Tibial nerve (tissue), 4 donors: ENCODE measurements at regions not wholly inside any gene's neighbourhood (a gene's known extent, or its start where the extent isn't known, plus 50 kb on each side); places are given as distances from the start of the nearest gene placed in this dataset.

Experiments
- CTCF ChIP-seq, 5 experiments: fragments of 200-600 bp in 3 of 5; fragments of 450-650 bp in 2 of 5; sonication (generic) in 3 of 5; IDR thresholded peaks; one replicate each; pipeline ENCODE4 v1.5.1; 2016 to 2019; ENCODE audit warnings: antibody characterized with exemption in 5 of 5, mild to moderate bottlenecking in 3 of 5, moderate library complexity in 2 of 5
- EP300 ChIP-seq, 2 donors: sonication (generic); formaldehyde crosslinking; IDR thresholded peaks; one replicate each; pipeline ENCODE4 v1.6.1; 2017; ENCODE audit warnings: antibody characterized with exemption in 2 of 2, mild to moderate bottlenecking in 1 of 2
- POLR2A ChIP-seq, 2 donors: fragments of 450-650 bp; IDR thresholded peaks; one replicate each; pipeline ENCODE4 v1.6.1; 2017; ENCODE audit warnings: antibody characterized with exemption in 2 of 2, mild to moderate bottlenecking in 2 of 2, moderate library complexity in 2 of 2

- TF ChIP-seq POLR2A (IDR thresholded peaks at IDR 0.05), result no peak
- TF ChIP-seq CTCF (IDR thresholded peaks at IDR 0.05), result no peak
- no peak for TF ChIP-seq EP300 (IDR thresholded peaks at IDR 0.05)
These were observed 54.8 kb upstream of the P3H2 start for GRCh38 chr3:190175490-190175889.
